GM10266 (cell line): ENCODE measurements at regions not wholly inside any gene's neighbourhood (a gene's known extent, or its start where the extent isn't known, plus 50 kb on each side); places are given as distances from the start of the nearest gene placed in this dataset.

ENCODE experiments used
- DNase-seq: peaks from one replicate; pipeline ENCODE4 v3.0.0; 2012; ENCODE audit errors: extremely low spot score
- CTCF ChIP-seq: IDR thresholded peaks from 2 replicates; pipeline ENCODE4 v1.5.1; 2012; ENCODE audit warnings: mild to moderate bottlenecking, low read depth; ENCODE audit not compliant: control insufficient read depth, insufficient read depth; ENCODE audit errors: missing control alignments

DNA sequence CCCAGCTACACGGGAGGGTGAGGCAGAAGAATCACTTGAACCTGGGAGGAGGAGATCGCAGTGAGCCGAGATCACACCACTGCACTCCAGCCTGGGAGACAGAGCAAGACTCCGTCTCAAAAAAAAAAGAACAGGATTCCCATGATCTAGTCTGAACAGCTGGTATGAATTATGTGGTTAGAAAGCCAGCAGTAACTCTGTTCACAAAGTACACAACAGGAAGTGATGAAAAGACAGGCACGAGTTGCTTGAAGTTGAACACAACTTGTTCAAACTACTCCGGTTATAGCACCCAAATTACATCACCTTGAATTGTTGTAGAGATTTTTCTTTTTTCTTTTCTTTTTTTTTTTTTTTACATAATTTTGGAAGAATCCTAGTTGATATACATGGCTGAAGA lies 238.8 kb upstream of the RGS6 start:
- no peak for TF ChIP-seq CTCF
- DNase-seq = no peak

DNA sequence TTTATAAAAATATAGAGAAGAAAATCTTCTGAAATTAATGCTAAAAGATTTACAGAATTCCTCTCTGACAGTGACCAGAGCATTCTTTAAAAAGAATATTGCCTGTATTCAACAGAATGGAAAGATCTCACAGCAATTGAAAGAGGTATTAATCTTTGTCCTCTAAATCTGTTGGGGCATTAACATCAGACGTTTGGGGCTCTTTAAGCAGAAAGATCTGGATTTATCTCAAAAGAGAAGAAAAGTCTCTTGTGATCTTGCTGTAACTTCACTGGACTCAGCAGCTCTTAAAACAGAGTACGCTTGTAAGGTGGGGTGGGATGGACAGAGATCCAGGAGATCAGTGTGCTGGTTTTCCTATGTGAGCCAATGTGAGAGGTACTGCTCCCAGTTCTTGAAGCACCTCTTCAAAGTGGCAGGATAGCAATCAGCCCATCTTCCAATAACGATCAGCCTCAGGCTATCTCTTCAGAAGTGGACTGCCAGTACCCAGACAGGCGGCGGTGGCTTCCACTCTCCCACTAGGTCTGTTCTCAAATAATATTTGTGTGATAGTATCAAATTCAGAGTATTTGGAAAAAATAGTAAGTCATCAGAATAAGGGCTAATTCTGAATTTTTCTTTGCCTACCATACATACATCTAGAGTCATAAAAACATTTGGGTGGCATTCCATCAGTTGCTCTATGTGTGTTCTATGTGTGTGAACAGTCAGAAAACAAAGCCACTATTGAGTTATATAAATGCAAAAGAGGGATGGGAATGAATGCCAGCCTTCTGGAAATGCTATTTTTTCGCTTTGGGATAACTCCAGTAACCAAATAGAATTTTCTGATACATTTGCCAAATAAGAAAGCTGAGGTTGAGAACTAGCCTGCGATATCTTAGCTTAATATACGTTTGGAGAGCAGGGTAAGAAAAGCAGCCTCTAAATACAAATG lies 237.4 kb upstream of the RGS6 start:
- TF ChIP-seq CTCF = no peak
- no peak for DNase-seq

- no peak for DNase-seq
- TF ChIP-seq CTCF = no peak
Observed at GRCh38 chr14:71695611-71696350, 236.4 kb upstream of the RGS6 start.

DNA sequence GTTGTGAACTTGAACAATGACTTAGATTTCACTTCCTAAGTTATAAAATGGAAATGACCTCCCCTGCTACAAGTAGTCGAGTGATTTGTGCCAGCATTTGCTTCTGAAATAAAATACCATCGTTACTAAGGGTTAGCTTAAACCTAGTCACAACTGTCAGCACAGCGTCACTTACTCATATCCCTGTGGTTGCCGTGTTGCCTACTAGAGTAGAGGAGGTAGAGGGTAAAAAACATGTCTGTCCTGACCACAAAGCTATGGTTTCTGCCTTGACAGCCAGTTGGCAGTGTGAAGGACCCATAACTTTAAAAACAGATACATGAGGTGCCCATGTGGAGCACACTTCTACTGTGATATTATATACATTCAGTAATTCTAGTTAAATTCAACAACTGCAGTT lies 234.2 kb upstream of the RGS6 start:
- TF ChIP-seq CTCF = no peak
- no peak for DNase-seq

GRCh38 chr14:71698673-71699072 lies 233.6 kb upstream of the RGS6 start:
- DNase-seq = no peak
- no peak for TF ChIP-seq CTCF

DNA sequence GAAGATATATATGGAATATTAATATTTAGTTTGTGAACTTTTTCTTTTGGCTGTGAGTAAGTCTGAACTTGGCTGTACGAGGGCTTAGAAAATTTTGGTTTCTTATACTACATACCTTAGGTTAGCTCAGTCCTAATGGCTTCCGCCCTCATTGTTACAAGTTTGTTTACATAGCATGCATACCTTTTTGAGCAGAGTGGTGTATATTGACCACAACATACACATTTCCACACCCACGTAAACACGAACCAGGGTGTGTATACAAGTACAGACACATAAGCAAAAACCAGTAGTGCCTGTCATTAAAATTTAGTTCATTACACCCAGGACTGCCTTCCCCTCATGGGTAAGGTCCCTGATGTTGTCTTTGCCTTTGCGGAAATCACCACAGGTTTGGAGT lies 230.2 kb upstream of the RGS6 start:
- DNase-seq = no peak

More for the DNA sequence above, 230.2 kb upstream of the RGS6 start:
- no peak for TF ChIP-seq CTCF
